Renal cortex interstitium (tissue), 11 donors: ENCODE measurements at regions not wholly inside any gene's neighbourhood (a gene's known extent, or its start where the extent isn't known, plus 50 kb on each side); places are given as distances from the start of the nearest gene placed in this dataset.
"Not testable (repeated sequence)": the region's sequence is repeated elsewhere in the genome, so short reads cannot be mapped to it uniquely, and the experiment has no call there.

Source experiments
- DNase-seq, 11 donors: peaks; one replicate each; pipeline ENCODE4 v3.0.0-alpha.2; 2013; ENCODE audit warnings: low read depth in 9 of 11, low spot score in 4 of 11; ENCODE audit errors: extremely low read depth in 1 of 11

- DNase-seq: no peak
Observed at GRCh38 chr3:61493339-61493738, 68.0 kb upstream of the PTPRG start.

GRCh38 chr3:61494309-61494708, 67.1 kb upstream of the PTPRG start:
- DNase-seq: not testable (repeated sequence)

GRCh38 chr3:61497463-61497862, 63.9 kb upstream of the PTPRG start:
- DNase-seq: no peak

GRCh38 chr3:61505197-61505596, 56.2 kb upstream of the PTPRG start:
- DNase-seq: no peak

- DNase-seq: no peak
Observed at GRCh38 chr3:61507946-61508345, 53.4 kb upstream of the PTPRG start.
